Liver (tissue), 3 donors: ENCODE measurements at regions not wholly inside any gene's neighbourhood (a gene's known extent, or its start where the extent isn't known, plus 50 kb on each side); places are given as distances from the start of the nearest gene placed in this dataset.
"Not testable (repeated sequence)": the region's sequence is repeated elsewhere in the genome, so short reads cannot be mapped to it uniquely, and the experiment has no call there.

Experiments used
- CTCF ChIP-seq: fragments of 150-350 bp; IDR thresholded peaks from 2 replicates; pipeline ENCODE4 v1.5.1; 2017; ENCODE audit warnings: improper control_type of control experiment, low read depth, low read length; ENCODE audit not compliant: missing input control
- FOXA1 ChIP-seq: IDR thresholded peaks from 2 replicates; pipeline ENCODE4 v1.6.1; 2016; ENCODE audit warnings: antibody characterized with exemption
- HNF4A ChIP-seq, 2 donors: conservative IDR thresholded peaks; 2 replicates each; pipeline ENCODE4 v1.6.1; 2016; ENCODE audit warnings: antibody characterized with exemption in 2 of 2, mild to moderate bottlenecking in 2 of 2
- JUND ChIP-seq, 2 donors: IDR thresholded peaks; 2 replicates each; pipeline ENCODE4 v1.6.1; 2016; ENCODE audit warnings: antibody characterized with exemption in 2 of 2
- RAD21 ChIP-seq, 2 donors: IDR thresholded peaks; 2 replicates each; pipeline ENCODE4 v1.6.1; 2016; ENCODE audit warnings: antibody characterized with exemption in 2 of 2, mild to moderate bottlenecking in 2 of 2
- REST ChIP-seq: IDR thresholded peaks from 2 replicates; pipeline ENCODE4 v1.6.1; 2016; ENCODE audit warnings: antibody characterized with exemption, mild to moderate bottlenecking
- SP1 ChIP-seq: IDR thresholded peaks from 2 replicates; pipeline ENCODE4 v1.6.1; 2018; ENCODE audit warnings: antibody characterized with exemption, mild to moderate bottlenecking
- TAF1 ChIP-seq: conservative IDR thresholded peaks from 2 replicates; pipeline ENCODE4 v1.6.1; 2016; ENCODE audit warnings: antibody characterized with exemption, mild to moderate bottlenecking
- YY1 ChIP-seq: IDR thresholded peaks from 2 replicates; pipeline ENCODE4 v1.6.1; 2016; ENCODE audit warnings: antibody characterized with exemption, mild to moderate bottlenecking
- ZBTB33 ChIP-seq: IDR thresholded peaks from 2 replicates; pipeline ENCODE4 v1.6.1; 2016; ENCODE audit warnings: antibody characterized with exemption
- donor health status: healthy.
- donor health status: healthy.

GRCh38 chr14:53395267-53395666 lies 242.1 kb upstream of the DDHD1 start:
- TF ChIP-seq CTCF; RAD21 (IDR thresholded peaks at IDR 0.05); REST; HNF4A (conservative IDR thresholded peaks at IDR 0.05); YY1; FOXA1; SP1; TAF1; ZBTB33; JUND (IDR thresholded peaks at IDR 0.05): not testable (repeated sequence)
